Liver (tissue), 8 donors: ENCODE measurements at regions not wholly inside any gene's neighbourhood (a gene's known extent, or its start where the extent isn't known, plus 50 kb on each side); places are given as distances from the start of the nearest gene placed in this dataset.

Experiments used
- DNase-seq: peaks from one replicate; pipeline ENCODE4 v3.0.0-alpha.2; 2017; ENCODE audit warnings: low spot score
- H3K27ac ChIP-seq, 2 donors: one replicate each; pipeline ENCODE4 v1.7.0; 2013; ENCODE audit warnings: inconsistent platforms in 2 of 2, low read length in 2 of 2, control low read depth in 1 of 2, low read depth in 1 of 2, mild to moderate bottlenecking in 1 of 2
- H3K27me3 ChIP-seq, 4 donors: one replicate each; pipeline versions ENCODE4 v1.6.1 to v1.7.0; 2013; ENCODE audit warnings: low read length in 3 of 4, inconsistent platforms in 1 of 4, mild to moderate bottlenecking in 1 of 4, moderate library complexity in 1 of 4; ENCODE audit not compliant: control insufficient read depth in 4 of 4, insufficient read depth in 4 of 4
- H3K36me3 ChIP-seq, 4 donors: one replicate each; pipeline versions ENCODE4 v1.6.1 to v1.7.0; 2013; ENCODE audit warnings: low read length in 3 of 4, mild to moderate bottlenecking in 3 of 4, low read depth in 1 of 4, moderate library complexity in 1 of 4; ENCODE audit not compliant: control insufficient read depth in 4 of 4, insufficient read depth in 3 of 4
- H3K4me1 ChIP-seq, 4 donors: one replicate each; pipeline versions ENCODE4 v1.6.1 to v1.7.0; 2013; ENCODE audit warnings: low read length in 3 of 4, mild to moderate bottlenecking in 3 of 4, moderate library complexity in 1 of 4; ENCODE audit not compliant: control insufficient read depth in 4 of 4, insufficient read depth in 4 of 4
- H3K4me3 ChIP-seq, 3 donors: one replicate each; pipeline versions ENCODE4 v1.6.1 to v1.7.0; 2013; ENCODE audit warnings: low read length in 3 of 3, control low read depth in 1 of 3, low read depth in 1 of 3, mild to moderate bottlenecking in 1 of 3
- H3K9ac ChIP-seq, 2 donors: one replicate each; pipeline ENCODE4 v1.7.0; 2013; ENCODE audit warnings: low read length in 2 of 2, mild to moderate bottlenecking in 2 of 2, moderate library complexity in 2 of 2, control low read depth in 1 of 2, low read depth in 1 of 2
- H3K9me3 ChIP-seq, 4 donors: one replicate each; pipeline versions ENCODE4 v1.6.1 to v1.7.0; 2013; ENCODE audit warnings: low read length in 3 of 4; ENCODE audit not compliant: control insufficient read depth in 4 of 4
- ATF3 ChIP-seq: IDR thresholded peaks from 2 replicates; pipeline ENCODE4 v1.6.1; 2016; ENCODE audit warnings: antibody characterized with exemption
- CTCF ChIP-seq: fragments of 150-350 bp; IDR thresholded peaks from 2 replicates; pipeline ENCODE4 v1.5.1; 2017; ENCODE audit warnings: improper control_type of control experiment, low read depth, low read length; ENCODE audit not compliant: missing input control
- EGR1 ChIP-seq, 2 donors: IDR thresholded peaks; 2 replicates each; pipeline ENCODE4 v1.6.1; 2016 to 2018; ENCODE audit warnings: antibody characterized with exemption in 2 of 2, low read depth in 2 of 2
- FOXA1 ChIP-seq: IDR thresholded peaks from 2 replicates; pipeline ENCODE4 v1.6.1; 2016; ENCODE audit warnings: antibody characterized with exemption
- FOXA2 ChIP-seq: IDR thresholded peaks from 2 replicates; pipeline ENCODE4 v1.6.1; 2016; ENCODE audit warnings: antibody characterized with exemption
- GABPA ChIP-seq, 2 donors: IDR thresholded peaks in 1 of 2; conservative IDR thresholded peaks in 1 of 2; 2 replicates each; pipeline ENCODE4 v1.6.1; 2016; ENCODE audit warnings: antibody characterized with exemption in 2 of 2, mild to moderate bottlenecking in 1 of 2, moderate library complexity in 1 of 2
- HNF4A ChIP-seq, 2 donors: conservative IDR thresholded peaks; 2 replicates each; pipeline ENCODE4 v1.6.1; 2016; ENCODE audit warnings: antibody characterized with exemption in 2 of 2, mild to moderate bottlenecking in 2 of 2
- HNF4G ChIP-seq: IDR thresholded peaks from 2 replicates; pipeline ENCODE4 v1.6.1; 2016; ENCODE audit warnings: antibody characterized with exemption
- JUND ChIP-seq, 2 donors: IDR thresholded peaks; 2 replicates each; pipeline ENCODE4 v1.6.1; 2016; ENCODE audit warnings: antibody characterized with exemption in 2 of 2
- MAX ChIP-seq: IDR thresholded peaks from 2 replicates; pipeline ENCODE4 v1.6.1; 2016; ENCODE audit warnings: antibody characterized with exemption
- NR2F2 ChIP-seq: IDR thresholded peaks from 2 replicates; pipeline ENCODE4 v1.6.1; 2016; ENCODE audit warnings: antibody characterized with exemption
- RAD21 ChIP-seq, 2 donors: IDR thresholded peaks; 2 replicates each; pipeline ENCODE4 v1.6.1; 2016; ENCODE audit warnings: antibody characterized with exemption in 2 of 2, mild to moderate bottlenecking in 2 of 2
- REST ChIP-seq: IDR thresholded peaks from 2 replicates; pipeline ENCODE4 v1.6.1; 2016; ENCODE audit warnings: antibody characterized with exemption, mild to moderate bottlenecking
- RXRA ChIP-seq, 2 donors: IDR thresholded peaks; 2 replicates each; pipeline ENCODE4 v1.6.1; 2017 to 2018; ENCODE audit warnings: antibody characterized with exemption in 2 of 2, mild to moderate bottlenecking in 1 of 2
- SP1 ChIP-seq: IDR thresholded peaks from 2 replicates; pipeline ENCODE4 v1.6.1; 2018; ENCODE audit warnings: antibody characterized with exemption, mild to moderate bottlenecking
- TAF1 ChIP-seq: conservative IDR thresholded peaks from 2 replicates; pipeline ENCODE4 v1.6.1; 2016; ENCODE audit warnings: antibody characterized with exemption, mild to moderate bottlenecking
- YY1 ChIP-seq: IDR thresholded peaks from 2 replicates; pipeline ENCODE4 v1.6.1; 2016; ENCODE audit warnings: antibody characterized with exemption, mild to moderate bottlenecking
- ZBTB33 ChIP-seq: IDR thresholded peaks from 2 replicates; pipeline ENCODE4 v1.6.1; 2016; ENCODE audit warnings: antibody characterized with exemption
- WGBS: extraction: QIAGEN DNeasy Blood & Tissue Kit; methylation state at CpG from one replicate; pipeline ENCODE4 v1.1.7; 2013; 5-methylcytosine and 5-hydroxymethylcytosine counted together
- donor health status: healthy.
- donor health status: healthy.
- donor health status: healthy.
- donor health status: healthy.
- donor health status: healthy.

- Histone ChIP-seq H3K4me3 (no peak overlapping the region), H3K4me1 (peaks cover 0 to 10% (median 1%) of the 10 kb centered on the region in 4 donors), H3K27me3 (no peaks in the 10 kb centered on the region), H3K27ac (peak overlapping the region; percentile 47 to 58), H3K9ac (no peak overlapping the region), H3K36me3 (no peaks in the 10 kb centered on the region), H3K9me3 (no peaks in the 10 kb centered on the region)
- DNase-seq, result no peak
- peak; percentile 36 for TF ChIP-seq HNF4G
- TF ChIP-seq ZBTB33, result peak; percentile 55
- TF ChIP-seq MAX, result peak; percentile 70
- TF ChIP-seq FOXA1, result no peak
- TF ChIP-seq YY1, result peak; percentile 36
- peak; percentile 76 to 82 for TF ChIP-seq RXRA (IDR thresholded peaks at IDR 0.05)
- TF ChIP-seq RAD21 (IDR thresholded peaks at IDR 0.05), result peak; percentile 34 to 61
- TF ChIP-seq REST, result no peak
- TF ChIP-seq CTCF, result no peak
- peak; percentile 59 for TF ChIP-seq SP1
- peak; percentile 80 for TF ChIP-seq NR2F2
- peak; percentile 22 to 29 for TF ChIP-seq EGR1 (IDR thresholded peaks at IDR 0.05; ENCODE audit: low read depth in 2 of 2)
- TF ChIP-seq ATF3, result peak; percentile 84
- peak; percentile 59 to 85 for TF ChIP-seq JUND (IDR thresholded peaks at IDR 0.05)
- TF ChIP-seq FOXA2, result peak; percentile 36
- no peak for TF ChIP-seq GABPA (IDR thresholded peaks at IDR 0.05 in 1 of 2, conservative IDR thresholded peaks at IDR 0.05 in 1 of 2)
- peak; percentile 68 to 75 for TF ChIP-seq HNF4A (conservative IDR thresholded peaks at IDR 0.05)
- TF ChIP-seq TAF1, result no peak
- WGBS, result 6% methylated on average over 4 of the region's 4 CpGs
Measured at GRCh38 chr1:193558491-193559028, 372.1 kb upstream of the B3GALT2 start.
